ENCODE measurements at regions not wholly inside any gene's neighbourhood (a gene's known extent, or its start where the extent isn't known, plus 50 kb on each side); places are given as distances from the start of the nearest gene placed in this dataset.
"Not testable (repeated sequence)": the region's sequence is repeated elsewhere in the genome, so short reads cannot be mapped to it uniquely, and the experiment has no call there.

DNA sequence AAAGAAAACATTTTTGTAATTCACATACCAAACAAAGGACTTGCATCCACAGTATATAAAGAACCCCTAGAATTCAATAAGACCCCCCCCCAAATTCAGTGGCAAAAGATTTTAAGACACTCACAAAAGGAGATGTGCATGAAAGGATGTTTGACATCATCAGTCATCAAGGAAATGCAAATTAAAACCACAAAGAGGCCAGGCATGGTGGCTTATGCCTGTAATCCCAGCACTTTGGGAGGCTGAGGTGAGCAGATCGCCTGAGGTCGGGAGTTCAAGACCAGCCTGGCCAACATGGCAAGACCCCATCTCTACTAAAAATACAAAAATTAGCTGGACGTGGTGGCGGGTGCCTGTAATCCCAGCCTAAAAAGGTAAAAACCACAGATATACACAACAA, 61.3 kb downstream of the AIPL1 start:
- DNase-seq = not testable (repeated sequence)

DNA sequence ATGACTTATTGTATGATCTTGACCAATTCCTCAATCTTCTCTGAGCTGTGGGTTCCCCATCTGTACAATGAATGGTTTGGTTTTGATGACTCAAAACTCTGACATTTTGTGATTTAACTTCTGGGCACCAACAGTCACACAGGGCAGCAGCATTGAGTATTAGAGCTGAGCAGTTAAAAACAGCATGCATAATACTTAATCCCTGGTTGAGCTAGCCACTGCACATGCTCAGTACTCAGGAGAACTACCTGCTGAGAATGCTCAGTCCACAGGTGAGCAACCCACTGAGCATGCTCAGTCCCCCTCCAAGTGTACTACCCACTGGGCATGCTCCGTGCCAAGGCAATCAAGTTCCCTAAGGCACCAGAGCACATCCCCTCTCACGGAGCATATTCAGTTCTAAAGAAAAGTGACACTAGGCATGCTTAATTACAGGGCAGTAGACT, 68.7 kb downstream of the AIPL1 start:
- no peak for DNase-seq

DNA sequence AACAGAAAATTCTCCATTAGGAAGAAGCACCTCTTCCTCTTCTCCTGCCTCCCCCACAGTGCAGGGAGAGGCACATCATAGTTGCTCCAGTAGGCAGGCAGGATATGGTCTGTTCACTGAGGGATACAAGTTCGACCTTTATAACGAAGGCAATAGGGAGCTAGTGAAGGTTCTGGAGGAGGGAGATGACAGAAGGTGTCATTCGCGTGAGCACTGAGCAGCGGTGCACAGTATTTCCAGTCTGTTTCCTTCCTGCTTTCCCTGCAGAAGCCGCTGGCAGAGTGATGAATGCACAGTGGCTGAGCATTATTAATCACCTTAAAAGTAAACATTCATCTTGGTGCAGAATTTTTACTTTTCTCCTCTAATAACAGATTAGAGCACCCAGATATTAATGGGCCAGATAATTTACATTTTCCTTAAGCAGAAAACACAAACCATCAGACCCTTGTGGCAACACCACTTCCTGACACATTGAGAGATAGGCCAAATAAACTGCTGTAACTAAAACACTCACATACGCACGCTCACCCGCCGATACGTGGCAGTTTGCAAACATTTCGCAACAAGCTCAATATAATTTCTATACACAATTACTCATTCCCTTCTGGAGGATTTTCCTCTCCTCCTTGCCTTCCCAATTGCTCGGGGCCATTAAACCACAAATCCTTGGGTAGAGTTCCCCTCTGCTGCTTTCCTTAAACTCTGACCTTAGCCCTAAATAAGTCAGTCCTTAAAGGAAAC, 69.5 kb downstream of the AIPL1 start:
- DNase-seq = no peak

DNA sequence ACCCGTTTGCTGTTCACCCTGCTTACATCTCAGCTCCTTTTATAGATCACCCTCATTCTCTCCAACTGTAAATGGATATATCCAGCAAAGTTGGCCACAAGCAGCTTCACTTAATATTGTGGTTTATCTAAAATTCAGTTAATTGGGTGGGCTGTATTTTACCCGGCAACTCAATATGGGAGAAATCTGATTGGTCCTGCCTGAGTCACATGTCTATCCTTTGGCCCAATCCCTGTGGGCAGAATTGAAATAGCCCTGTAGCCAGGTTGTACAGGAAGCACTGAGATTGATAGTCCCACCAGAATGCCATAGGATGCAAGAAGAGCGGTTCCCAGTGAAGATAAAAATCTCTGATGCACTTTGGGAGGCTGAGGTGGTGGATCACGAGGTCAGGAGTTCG, 73.2 kb downstream of the AIPL1 start:
- DNase-seq = no peak

DNA sequence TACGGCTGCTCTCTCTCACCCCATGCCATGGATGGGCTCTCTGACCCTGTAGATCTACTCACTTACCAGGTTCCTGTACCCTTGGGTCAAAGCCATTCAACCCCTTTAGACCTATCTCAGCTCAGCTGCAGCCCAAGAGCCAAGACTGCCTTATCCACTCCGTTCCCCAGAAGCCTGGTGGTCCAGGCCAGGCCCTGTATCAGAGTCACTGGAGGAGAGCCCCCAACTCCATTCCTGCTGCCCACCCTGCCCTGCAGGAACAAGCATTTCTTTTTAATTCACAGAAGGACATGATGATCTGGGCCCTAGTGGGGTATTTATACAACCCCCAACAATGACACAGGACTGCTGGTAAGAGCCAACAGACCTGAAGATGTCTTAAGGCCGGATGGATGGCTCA, 76.8 kb downstream of the AIPL1 start:
- no peak for DNase-seq

DNA sequence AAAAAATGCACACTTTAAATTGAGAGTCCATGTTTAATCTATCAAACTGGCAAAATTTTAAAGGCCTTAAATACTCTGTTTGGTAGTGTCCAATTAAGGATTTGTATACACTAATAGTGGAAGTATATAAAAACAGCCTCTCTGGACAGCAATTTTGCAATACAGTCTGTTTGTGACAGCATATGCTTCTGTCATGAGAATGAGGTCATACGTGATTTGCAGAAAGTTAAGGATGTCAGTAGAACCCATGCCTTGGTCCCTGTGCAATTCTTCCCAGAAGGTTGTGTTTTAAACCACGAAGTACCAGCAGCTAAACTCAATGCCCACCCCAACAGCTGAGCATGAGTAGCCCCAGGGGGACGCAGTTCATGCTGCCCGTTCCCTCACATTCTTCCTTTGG, 78.4 kb downstream of the AIPL1 start:
- no peak for DNase-seq

DNA sequence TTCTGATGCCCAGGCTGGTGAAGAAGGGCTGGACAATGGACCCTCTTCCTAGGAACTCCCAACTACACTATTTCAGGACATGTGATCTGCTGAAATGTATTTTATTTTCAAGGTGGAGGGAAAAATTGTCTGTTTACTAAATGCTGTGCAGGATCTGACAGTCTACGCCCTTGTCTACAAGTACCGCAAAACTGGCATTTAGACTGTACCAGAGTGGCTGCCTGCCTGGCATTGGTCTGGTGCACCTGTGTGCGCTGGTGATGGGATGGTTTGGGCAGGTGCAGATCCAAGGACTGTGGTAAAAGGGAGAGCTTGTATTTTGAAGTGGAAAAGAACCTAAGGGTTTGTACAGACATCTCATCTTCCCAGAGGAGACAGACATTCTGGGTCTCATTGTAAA, 79.7 kb downstream of the AIPL1 start:
- no peak for DNase-seq

DNA sequence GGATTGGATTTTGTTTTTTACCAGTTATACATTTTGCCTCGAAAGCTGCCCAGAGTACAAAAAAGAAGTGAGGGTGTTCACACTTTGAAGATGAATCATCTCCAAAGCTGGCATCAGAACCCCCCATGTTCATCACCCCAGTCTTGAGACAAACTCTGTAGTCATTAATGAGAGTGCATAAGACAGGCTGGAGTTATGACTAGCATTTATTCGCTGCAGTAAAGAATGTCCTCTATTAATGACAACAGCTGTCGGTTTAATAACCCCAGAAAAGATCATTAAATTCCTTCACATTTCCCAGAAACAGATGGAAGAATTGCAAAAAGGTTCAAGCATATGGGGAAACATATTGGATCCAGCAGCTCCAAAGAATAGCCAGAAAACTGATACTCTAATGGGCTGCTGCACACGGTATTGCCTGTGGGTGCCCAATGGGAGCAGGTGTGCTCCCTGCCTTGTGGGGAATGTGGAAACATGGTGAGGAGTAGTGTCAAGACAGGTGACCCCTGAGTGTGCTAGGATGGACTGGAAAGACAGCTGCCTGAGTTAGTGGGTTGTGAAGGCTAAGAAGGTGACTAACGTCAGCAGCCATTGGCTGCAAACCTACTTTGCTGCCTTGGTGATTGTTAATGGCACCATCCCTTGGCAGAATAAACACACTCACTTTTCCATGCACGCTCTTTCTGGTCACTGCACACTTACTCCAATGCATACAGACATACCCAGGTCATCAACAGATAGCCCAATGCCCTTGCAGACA, 81.9 kb downstream of the AIPL1 start:
- DNase-seq = no peak

DNA sequence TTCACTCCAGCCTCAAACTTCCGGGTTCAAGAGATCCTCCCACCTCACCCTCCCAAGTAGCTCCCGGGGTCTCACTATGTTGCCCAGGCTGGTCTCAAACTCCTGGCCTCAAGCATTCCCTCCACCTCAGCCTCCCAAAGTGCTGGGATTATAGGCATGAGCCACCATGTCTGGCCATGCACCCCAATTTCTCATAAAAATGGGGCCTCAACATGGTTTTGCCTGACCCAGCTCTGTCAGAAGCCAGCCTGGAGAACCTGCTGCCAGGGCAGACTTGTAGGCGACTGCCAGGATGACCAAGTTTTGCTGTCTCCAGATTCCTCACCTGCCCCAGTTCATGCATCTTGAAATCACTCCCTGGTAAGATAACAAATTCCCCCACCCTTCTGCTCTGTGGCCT, 82.9 kb downstream of the AIPL1 start:
- no peak for DNase-seq

DNA sequence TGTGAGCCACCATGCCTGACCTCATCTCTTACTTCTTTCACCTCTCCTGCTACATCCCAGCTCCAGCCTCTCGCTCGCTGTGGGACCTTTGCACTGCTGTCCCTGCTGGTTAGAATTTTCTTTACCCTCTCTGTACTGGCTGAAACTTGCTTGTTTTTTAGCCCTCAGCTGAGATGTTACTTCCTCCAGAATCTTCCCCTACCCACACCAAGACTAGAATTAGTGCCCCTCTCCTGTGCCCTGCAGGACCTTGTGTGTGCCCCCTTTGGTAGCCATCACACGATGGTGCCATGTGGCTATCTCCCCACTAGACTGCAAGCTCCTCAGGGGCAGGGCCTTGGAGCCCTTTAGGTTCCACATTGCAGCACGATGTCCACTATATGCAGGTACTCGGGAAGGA, 84.1 kb downstream of the AIPL1 start:
- no peak for DNase-seq

DNA sequence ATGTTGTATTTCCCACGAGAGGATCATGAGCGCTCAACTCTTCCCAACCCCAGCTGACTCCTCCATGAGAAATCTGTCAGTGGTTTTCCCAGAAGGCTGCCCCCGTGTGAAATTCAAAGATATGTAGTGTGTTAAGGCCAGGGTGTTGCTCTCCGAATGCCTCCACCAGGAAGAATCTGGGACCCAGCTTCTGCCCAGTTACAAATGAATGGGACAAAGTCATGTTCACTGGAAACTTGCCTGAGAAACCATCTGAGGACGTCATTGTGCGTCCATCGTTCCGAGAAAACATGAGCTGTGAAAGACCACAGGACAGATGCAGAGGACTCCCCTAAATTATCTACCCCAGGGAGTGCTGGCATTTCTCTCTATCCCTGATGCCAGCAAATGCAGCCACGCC, 86.0 kb downstream of the AIPL1 start:
- DNase-seq = no peak

DNA sequence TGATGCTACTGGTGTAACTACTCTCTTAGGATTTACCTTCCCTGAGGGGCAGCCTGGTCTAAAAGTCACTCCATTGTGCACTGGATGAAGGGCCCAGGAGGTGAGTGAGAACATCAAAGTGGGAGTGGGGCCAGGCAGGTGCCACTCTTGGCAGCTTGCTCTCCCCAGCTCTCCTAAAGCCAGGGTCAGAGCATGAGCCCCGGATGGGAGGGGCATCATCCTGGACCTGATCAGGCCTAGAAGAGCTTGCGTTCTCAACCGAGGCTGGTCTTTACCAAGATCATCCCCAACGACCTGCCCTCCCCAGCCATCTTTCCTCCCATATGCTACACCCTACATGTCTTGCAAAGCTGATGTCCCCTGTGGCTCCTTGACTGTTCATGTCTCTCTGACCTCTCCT, 87.1 kb downstream of the AIPL1 start:
- DNase-seq = no peak

DNA sequence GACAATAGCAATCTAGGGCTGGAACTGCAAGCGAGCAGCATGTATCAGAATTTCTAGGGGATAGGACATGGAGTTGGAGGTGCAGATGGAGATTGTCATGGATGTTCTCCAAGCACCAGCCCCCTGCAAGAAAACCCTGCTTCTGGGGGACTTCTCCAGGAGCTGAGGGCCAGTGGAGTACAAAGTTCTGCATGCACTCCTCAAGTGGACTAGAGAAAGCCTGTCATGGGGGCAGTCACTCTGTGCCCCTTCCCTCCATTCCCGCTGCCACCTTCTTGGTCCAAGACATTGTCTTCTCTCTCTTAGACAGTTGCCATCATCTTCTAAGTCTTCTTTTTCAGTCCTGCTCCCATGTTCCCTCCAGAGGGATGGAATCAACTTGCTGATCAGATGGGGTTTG, 87.9 kb downstream of the AIPL1 start:
- DNase-seq = no peak

DNA sequence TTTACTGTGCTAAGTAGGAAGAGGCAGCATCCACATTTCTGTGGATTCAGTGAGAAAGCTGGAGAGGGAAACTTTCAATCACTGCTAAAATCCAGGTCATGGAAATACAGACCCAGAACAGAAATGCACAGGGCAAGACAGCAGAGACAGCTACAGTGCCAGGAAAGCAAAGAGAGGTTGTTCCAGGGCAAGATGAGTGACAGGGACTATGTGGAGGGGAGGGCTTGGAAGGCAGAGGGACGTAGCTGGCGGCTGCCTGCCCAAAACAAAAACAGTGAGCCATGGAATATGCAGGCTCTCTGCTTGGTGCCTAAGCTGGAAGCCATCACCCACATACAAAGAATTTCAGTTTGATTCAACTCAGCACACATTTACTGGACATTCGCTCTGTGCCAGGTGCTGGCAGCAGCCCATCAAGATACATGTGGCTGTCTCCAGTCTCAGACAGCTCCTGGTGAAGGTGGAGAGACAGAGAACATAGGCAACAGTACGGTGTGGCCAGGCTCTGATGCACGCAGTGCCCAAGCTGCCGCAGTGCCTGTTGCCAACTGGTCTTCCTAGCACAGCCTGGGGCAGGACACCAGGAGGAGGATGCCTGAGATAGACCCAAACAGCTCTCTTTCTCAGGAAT, 88.7 kb downstream of the AIPL1 start:
- no peak for DNase-seq

DNA sequence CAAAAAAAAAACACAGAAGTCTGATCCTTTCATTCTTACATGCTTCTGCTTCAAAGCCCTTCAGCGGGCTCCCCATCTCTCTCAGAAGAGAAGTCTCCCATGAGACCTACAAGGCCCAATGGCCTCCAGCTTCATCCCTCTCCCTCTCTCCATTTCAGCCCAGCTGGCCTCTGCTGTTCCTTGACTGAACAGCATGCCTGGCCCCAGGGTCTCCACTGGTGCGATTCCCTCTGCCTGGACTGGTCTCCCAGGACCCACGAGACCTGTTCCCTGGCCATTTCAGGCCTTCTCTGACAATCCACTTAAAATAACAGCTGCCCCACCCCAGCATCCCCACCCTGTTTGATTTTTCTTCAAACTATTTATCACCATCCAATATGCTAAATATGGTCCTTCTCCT, 91.2 kb downstream of the AIPL1 start:
- DNase-seq = no peak

DNA sequence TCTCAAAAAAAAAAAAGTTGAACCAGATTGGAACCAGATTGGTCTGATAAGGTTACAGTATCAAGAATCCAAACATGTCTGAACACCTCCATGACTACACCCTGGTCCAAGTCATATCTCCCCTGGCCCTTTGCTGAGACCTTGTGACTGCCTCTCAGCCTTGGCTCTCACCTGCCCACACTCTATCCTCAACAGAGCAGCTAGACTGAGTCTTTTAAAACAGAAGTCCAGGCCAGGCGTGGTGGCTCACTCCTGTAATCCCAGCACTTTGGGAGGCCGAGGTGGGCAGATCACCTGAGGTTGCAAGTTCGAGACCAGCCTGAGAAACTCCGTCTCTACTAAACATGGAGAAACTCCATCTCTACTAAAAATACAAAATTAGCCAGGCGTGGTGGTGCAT, 91.7 kb downstream of the AIPL1 start:
- no peak for DNase-seq

DNA sequence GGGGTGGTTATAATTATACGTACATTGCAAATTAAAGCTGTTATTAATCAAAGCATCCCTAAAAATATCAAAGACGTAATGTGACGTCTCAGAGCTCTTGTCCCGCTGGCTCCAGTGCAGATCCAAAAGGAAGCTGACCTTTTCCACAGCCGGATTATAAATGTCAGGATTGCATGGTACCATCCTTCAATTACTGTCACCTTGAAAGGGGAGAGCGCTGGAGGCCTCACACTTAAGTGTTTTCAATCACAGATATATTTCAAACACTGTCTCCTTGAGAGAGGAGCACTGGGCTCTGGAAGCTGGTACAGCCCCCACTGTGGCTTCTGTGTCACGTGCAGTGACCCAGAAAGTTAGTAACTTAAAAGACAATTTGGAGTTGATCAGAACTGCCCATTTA, 94.2 kb downstream of the AIPL1 start:
- DNase-seq = no peak

DNA sequence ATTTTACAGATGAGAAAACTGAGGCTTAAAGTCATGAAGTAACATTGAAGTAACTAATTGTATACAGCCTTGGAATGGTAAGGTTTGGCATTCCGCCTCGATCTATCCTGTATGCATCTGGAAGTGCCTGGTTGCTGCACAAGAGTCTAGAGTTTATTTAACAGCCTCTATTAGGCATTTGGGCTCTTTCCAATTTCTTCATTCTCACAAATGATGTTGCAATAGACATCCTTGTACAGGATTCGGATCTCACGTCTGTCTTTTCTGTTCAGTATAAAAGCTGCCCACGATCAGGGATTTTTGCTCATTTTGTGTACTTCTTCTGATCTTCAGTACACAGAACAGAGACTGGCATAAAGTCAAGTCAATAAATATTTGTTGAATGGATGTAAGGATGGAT, 100.5 kb downstream of the AIPL1 start:
- DNase-seq = no peak

DNA sequence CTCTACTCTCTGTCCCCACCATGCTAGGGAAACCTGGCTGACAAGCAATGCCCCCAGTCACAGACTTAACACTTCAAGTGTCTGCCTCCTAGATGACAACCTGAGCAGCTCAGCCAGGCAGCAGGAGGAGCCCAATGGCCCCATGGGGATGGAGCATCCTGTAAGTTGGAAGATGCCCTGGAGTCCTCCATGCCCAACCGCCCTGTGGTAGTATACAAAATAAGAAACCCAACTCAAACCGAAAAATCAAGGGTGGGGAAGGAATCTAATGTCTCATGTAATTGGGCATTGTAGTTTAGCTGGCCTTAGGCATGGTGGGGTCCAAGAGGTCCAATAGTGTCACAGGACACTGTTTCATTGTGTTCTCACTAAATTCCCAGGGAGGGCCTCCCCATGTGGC, 104.0 kb downstream of the AIPL1 start:
- no peak for DNase-seq

DNA sequence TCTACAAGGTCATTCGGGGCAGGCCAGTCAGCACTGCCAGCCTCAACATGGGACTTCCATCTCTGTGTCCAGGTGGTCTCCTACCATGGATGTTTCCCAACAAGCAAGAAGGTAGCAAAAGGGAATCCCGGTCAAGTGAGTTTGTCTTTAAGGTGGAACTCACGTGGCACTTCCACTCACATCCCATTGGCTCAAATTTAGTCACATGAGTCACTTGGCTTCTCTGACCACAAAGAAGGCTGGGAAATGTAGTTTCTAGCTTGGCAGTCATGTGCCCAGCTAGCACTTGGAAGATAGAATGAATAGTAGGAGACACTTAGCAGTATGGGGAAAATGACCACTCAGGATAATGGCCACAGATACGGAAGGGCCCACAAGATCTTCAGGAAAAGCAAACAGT, 106.6 kb downstream of the AIPL1 start:
- DNase-seq = no peak

DNA sequence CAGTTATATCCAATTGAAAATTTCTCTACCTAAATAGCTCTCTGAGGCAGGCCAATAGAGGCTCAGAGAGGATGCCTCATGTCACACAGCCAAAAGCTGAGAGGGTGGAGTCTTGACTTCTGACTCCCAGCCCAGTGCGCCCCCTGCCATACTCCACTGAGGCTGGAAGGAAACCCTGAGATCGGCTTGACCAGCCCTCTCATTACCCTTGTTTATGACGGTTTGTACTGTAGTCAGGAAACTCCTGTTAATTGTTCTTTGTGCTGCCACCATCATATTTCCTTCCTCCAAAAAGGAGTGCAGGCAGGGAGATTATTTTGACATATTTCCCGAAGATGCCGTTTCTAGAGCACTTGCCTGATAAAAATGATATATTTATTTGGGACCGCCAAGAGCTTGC, 107.9 kb downstream of the AIPL1 start:
- DNase-seq = no peak

DNA sequence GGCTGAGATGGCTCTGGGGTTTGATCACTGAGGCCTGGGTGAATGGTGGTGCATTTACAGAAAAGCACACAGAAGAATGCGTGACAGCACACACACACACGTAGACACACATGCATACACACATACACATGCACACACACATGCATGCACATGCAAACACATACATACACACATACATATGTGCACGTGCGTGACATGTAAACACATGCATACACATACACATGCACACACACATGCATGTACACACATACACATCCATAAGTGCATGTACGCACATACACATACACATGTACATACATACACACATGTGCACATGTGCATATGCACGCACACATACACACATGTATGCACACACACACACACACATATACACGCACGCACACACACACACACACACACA, 108.4 kb downstream of the AIPL1 start:
- DNase-seq = no peak

DNA sequence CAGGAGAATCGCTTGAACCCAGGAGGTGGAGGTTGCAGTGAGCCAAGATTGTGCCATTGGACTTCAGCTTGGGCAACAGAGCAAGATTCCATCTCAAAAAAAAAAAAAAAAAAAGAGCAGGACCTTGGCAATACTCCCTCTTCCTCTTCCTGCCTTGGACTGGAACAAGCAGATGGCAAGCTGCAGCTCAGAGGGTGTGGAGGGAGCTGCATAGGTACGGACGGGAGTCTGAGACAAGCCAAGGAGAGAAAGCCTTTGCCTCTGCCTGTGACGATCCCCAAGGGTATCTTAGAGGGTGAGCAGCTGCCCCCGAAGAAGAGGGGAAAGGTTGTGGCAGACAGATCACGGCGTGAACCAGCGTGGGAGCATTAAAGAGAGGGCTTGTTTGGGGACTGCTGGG, 109.2 kb downstream of the AIPL1 start:
- DNase-seq = no peak
